Liver (tissue), 8 donors: ENCODE measurements at regions not wholly inside any gene's neighbourhood (a gene's known extent, or its start where the extent isn't known, plus 50 kb on each side); places are given as distances from the start of the nearest gene placed in this dataset.

Experiments
- DNase-seq: peaks from one replicate; pipeline ENCODE4 v3.0.0-alpha.2; 2017; ENCODE audit warnings: low spot score
- H3K27ac ChIP-seq, 2 donors: one replicate each; pipeline ENCODE4 v1.7.0; 2013; ENCODE audit warnings: inconsistent platforms in 2 of 2, low read length in 2 of 2, control low read depth in 1 of 2, low read depth in 1 of 2, mild to moderate bottlenecking in 1 of 2
- H3K27me3 ChIP-seq, 4 donors: one replicate each; pipeline versions ENCODE4 v1.6.1 to v1.7.0; 2013; ENCODE audit warnings: low read length in 3 of 4, inconsistent platforms in 1 of 4, mild to moderate bottlenecking in 1 of 4, moderate library complexity in 1 of 4; ENCODE audit not compliant: control insufficient read depth in 4 of 4, insufficient read depth in 4 of 4
- H3K36me3 ChIP-seq, 4 donors: one replicate each; pipeline versions ENCODE4 v1.6.1 to v1.7.0; 2013; ENCODE audit warnings: low read length in 3 of 4, mild to moderate bottlenecking in 3 of 4, low read depth in 1 of 4, moderate library complexity in 1 of 4; ENCODE audit not compliant: control insufficient read depth in 4 of 4, insufficient read depth in 3 of 4
- H3K4me1 ChIP-seq, 4 donors: one replicate each; pipeline versions ENCODE4 v1.6.1 to v1.7.0; 2013; ENCODE audit warnings: low read length in 3 of 4, mild to moderate bottlenecking in 3 of 4, moderate library complexity in 1 of 4; ENCODE audit not compliant: control insufficient read depth in 4 of 4, insufficient read depth in 4 of 4
- H3K4me3 ChIP-seq, 3 donors: one replicate each; pipeline versions ENCODE4 v1.6.1 to v1.7.0; 2013; ENCODE audit warnings: low read length in 3 of 3, control low read depth in 1 of 3, low read depth in 1 of 3, mild to moderate bottlenecking in 1 of 3
- H3K9ac ChIP-seq, 2 donors: one replicate each; pipeline ENCODE4 v1.7.0; 2013; ENCODE audit warnings: low read length in 2 of 2, mild to moderate bottlenecking in 2 of 2, moderate library complexity in 2 of 2, control low read depth in 1 of 2, low read depth in 1 of 2
- H3K9me3 ChIP-seq, 4 donors: one replicate each; pipeline versions ENCODE4 v1.6.1 to v1.7.0; 2013; ENCODE audit warnings: low read length in 3 of 4; ENCODE audit not compliant: control insufficient read depth in 4 of 4
- ATF3 ChIP-seq: IDR thresholded peaks from 2 replicates; pipeline ENCODE4 v1.6.1; 2016; ENCODE audit warnings: antibody characterized with exemption
- EGR1 ChIP-seq, 2 donors: IDR thresholded peaks; 2 replicates each; pipeline ENCODE4 v1.6.1; 2016 to 2018; ENCODE audit warnings: antibody characterized with exemption in 2 of 2, low read depth in 2 of 2
- FOXA1 ChIP-seq: IDR thresholded peaks from 2 replicates; pipeline ENCODE4 v1.6.1; 2016; ENCODE audit warnings: antibody characterized with exemption
- FOXA2 ChIP-seq: IDR thresholded peaks from 2 replicates; pipeline ENCODE4 v1.6.1; 2016; ENCODE audit warnings: antibody characterized with exemption
- GABPA ChIP-seq, 2 donors: IDR thresholded peaks in 1 of 2; conservative IDR thresholded peaks in 1 of 2; 2 replicates each; pipeline ENCODE4 v1.6.1; 2016; ENCODE audit warnings: antibody characterized with exemption in 2 of 2, mild to moderate bottlenecking in 1 of 2, moderate library complexity in 1 of 2
- HNF4A ChIP-seq, 2 donors: conservative IDR thresholded peaks; 2 replicates each; pipeline ENCODE4 v1.6.1; 2016; ENCODE audit warnings: antibody characterized with exemption in 2 of 2, mild to moderate bottlenecking in 2 of 2
- HNF4G ChIP-seq: IDR thresholded peaks from 2 replicates; pipeline ENCODE4 v1.6.1; 2016; ENCODE audit warnings: antibody characterized with exemption
- JUND ChIP-seq, 2 donors: IDR thresholded peaks; 2 replicates each; pipeline ENCODE4 v1.6.1; 2016; ENCODE audit warnings: antibody characterized with exemption in 2 of 2
- MAX ChIP-seq: IDR thresholded peaks from 2 replicates; pipeline ENCODE4 v1.6.1; 2016; ENCODE audit warnings: antibody characterized with exemption
- NR2F2 ChIP-seq: IDR thresholded peaks from 2 replicates; pipeline ENCODE4 v1.6.1; 2016; ENCODE audit warnings: antibody characterized with exemption
- RAD21 ChIP-seq, 2 donors: IDR thresholded peaks; 2 replicates each; pipeline ENCODE4 v1.6.1; 2016; ENCODE audit warnings: antibody characterized with exemption in 2 of 2, mild to moderate bottlenecking in 2 of 2
- RXRA ChIP-seq, 2 donors: IDR thresholded peaks; 2 replicates each; pipeline ENCODE4 v1.6.1; 2017 to 2018; ENCODE audit warnings: antibody characterized with exemption in 2 of 2, mild to moderate bottlenecking in 1 of 2
- SP1 ChIP-seq: IDR thresholded peaks from 2 replicates; pipeline ENCODE4 v1.6.1; 2018; ENCODE audit warnings: antibody characterized with exemption, mild to moderate bottlenecking
- TAF1 ChIP-seq: conservative IDR thresholded peaks from 2 replicates; pipeline ENCODE4 v1.6.1; 2016; ENCODE audit warnings: antibody characterized with exemption, mild to moderate bottlenecking
- YY1 ChIP-seq: IDR thresholded peaks from 2 replicates; pipeline ENCODE4 v1.6.1; 2016; ENCODE audit warnings: antibody characterized with exemption, mild to moderate bottlenecking
- WGBS: extraction: QIAGEN DNeasy Blood & Tissue Kit; methylation state at CpG from one replicate; pipeline ENCODE4 v1.1.7; 2013; 5-methylcytosine and 5-hydroxymethylcytosine counted together
- TF ChIP-seq, protein P1 (sequence below): IDR thresholded peaks from 2 replicates; pipeline ENCODE4 v1.6.1; 2016; ENCODE audit warnings: antibody characterized with exemption, mild to moderate bottlenecking
- TF ChIP-seq, protein P2 (sequence below): fragments of 150-350 bp; IDR thresholded peaks from 2 replicates; pipeline ENCODE4 v1.5.1; 2017; ENCODE audit warnings: improper control_type of control experiment, low read depth, low read length; ENCODE audit not compliant: missing input control
- donor health status: healthy.
- donor health status: healthy.
- donor health status: healthy.
- donor health status: healthy.
- donor health status: healthy.

GRCh38 chr2:52704251-52704650, 1063.4 kb upstream of the CHAC2 start:
- Histone ChIP-seq H3K9ac (no peak overlapping the region), H3K4me3 (no peak overlapping the region), H3K9me3 (no peaks in the 10 kb centered on the region), H3K36me3 (no peaks in the 10 kb centered on the region), H3K4me1 (no peaks in the 10 kb centered on the region), H3K27me3 (no peaks in the 10 kb centered on the region), H3K27ac (no peak overlapping the region)
- no peak for DNase-seq
- no peak for TF ChIP-seq TAF1
- TF ChIP-seq JUND (IDR thresholded peaks at IDR 0.05): no peak
- TF ChIP-seq, protein P1, sequence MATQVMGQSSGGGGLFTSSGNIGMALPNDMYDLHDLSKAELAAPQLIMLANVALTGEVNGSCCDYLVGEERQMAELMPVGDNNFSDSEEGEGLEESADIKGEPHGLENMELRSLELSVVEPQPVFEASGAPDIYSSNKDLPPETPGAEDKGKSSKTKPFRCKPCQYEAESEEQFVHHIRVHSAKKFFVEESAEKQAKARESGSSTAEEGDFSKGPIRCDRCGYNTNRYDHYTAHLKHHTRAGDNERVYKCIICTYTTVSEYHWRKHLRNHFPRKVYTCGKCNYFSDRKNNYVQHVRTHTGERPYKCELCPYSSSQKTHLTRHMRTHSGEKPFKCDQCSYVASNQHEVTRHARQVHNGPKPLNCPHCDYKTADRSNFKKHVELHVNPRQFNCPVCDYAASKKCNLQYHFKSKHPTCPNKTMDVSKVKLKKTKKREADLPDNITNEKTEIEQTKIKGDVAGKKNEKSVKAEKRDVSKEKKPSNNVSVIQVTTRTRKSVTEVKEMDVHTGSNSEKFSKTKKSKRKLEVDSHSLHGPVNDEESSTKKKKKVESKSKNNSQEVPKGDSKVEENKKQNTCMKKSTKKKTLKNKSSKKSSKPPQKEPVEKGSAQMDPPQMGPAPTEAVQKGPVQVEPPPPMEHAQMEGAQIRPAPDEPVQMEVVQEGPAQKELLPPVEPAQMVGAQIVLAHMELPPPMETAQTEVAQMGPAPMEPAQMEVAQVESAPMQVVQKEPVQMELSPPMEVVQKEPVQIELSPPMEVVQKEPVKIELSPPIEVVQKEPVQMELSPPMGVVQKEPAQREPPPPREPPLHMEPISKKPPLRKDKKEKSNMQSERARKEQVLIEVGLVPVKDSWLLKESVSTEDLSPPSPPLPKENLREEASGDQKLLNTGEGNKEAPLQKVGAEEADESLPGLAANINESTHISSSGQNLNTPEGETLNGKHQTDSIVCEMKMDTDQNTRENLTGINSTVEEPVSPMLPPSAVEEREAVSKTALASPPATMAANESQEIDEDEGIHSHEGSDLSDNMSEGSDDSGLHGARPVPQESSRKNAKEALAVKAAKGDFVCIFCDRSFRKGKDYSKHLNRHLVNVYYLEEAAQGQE: no peak
- TF ChIP-seq NR2F2: no peak
- TF ChIP-seq FOXA1: no peak
- no peak for TF ChIP-seq EGR1 (IDR thresholded peaks at IDR 0.05; ENCODE audit: low read depth in 2 of 2)
- no peak for TF ChIP-seq FOXA2
- TF ChIP-seq YY1: no peak
- no peak for TF ChIP-seq SP1
- no peak for TF ChIP-seq RAD21 (IDR thresholded peaks at IDR 0.05)
- TF ChIP-seq, protein P2, sequence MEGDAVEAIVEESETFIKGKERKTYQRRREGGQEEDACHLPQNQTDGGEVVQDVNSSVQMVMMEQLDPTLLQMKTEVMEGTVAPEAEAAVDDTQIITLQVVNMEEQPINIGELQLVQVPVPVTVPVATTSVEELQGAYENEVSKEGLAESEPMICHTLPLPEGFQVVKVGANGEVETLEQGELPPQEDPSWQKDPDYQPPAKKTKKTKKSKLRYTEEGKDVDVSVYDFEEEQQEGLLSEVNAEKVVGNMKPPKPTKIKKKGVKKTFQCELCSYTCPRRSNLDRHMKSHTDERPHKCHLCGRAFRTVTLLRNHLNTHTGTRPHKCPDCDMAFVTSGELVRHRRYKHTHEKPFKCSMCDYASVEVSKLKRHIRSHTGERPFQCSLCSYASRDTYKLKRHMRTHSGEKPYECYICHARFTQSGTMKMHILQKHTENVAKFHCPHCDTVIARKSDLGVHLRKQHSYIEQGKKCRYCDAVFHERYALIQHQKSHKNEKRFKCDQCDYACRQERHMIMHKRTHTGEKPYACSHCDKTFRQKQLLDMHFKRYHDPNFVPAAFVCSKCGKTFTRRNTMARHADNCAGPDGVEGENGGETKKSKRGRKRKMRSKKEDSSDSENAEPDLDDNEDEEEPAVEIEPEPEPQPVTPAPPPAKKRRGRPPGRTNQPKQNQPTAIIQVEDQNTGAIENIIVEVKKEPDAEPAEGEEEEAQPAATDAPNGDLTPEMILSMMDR: no peak
- no peak for TF ChIP-seq HNF4A (conservative IDR thresholded peaks at IDR 0.05)

GRCh38 chr2:52703004-52703403, 1064.6 kb upstream of the CHAC2 start:
- TF ChIP-seq FOXA2: no peak
- WGBS: 80% methylated on average over 4 of the region's 4 CpGs

GRCh38 chr2:52698408-52698807, 1069.2 kb upstream of the CHAC2 start:
- no peaks in the 10 kb centered on the region for H3K36me3 ChIP-seq
- no peaks in the 10 kb centered on the region for H3K27me3 ChIP-seq
- no peak overlapping the region for H3K9ac ChIP-seq
- WGBS: 58% methylated on average over 3 of the region's 3 CpGs
- no peak for DNase-seq
- no peaks in the 10 kb centered on the region for H3K4me1 ChIP-seq
- no peak overlapping the region for H3K27ac ChIP-seq
- peaks cover 0 to 4% (median 0%) of the 10 kb centered on the region in 4 donors for H3K9me3 ChIP-seq
- H3K4me3 ChIP-seq: no peak overlapping the region
- no peak for TF ChIP-seq FOXA1
- TF ChIP-seq JUND (IDR thresholded peaks at IDR 0.05): no peak
- TF ChIP-seq HNF4G: no peak
- no peak for TF ChIP-seq EGR1 (IDR thresholded peaks at IDR 0.05; ENCODE audit: low read depth in 2 of 2)
- TF ChIP-seq, protein P2: no peak
- TF ChIP-seq GABPA (IDR thresholded peaks at IDR 0.05 in 1 of 2, conservative IDR thresholded peaks at IDR 0.05 in 1 of 2): no peak
- TF ChIP-seq, protein P1: no peak
- no peak for TF ChIP-seq RXRA (IDR thresholded peaks at IDR 0.05)
- TF ChIP-seq FOXA2: no peak
- TF ChIP-seq YY1: no peak
- no peak for TF ChIP-seq TAF1
- TF ChIP-seq HNF4A (conservative IDR thresholded peaks at IDR 0.05): no peak
- TF ChIP-seq ATF3: no peak
- TF ChIP-seq MAX: no peak

More at GRCh38 chr2:52703004-52703403, 1064.6 kb upstream of the CHAC2 start:
- H3K27ac ChIP-seq: no peak overlapping the region
- H3K4me3 ChIP-seq: no peak overlapping the region
- DNase-seq: no peak
- no peak overlapping the region for H3K9ac ChIP-seq
- no peaks in the 10 kb centered on the region for H3K36me3 ChIP-seq
- no peaks in the 10 kb centered on the region for H3K27me3 ChIP-seq
- H3K4me1 ChIP-seq: no peaks in the 10 kb centered on the region
- peaks cover 0 to 4% (median 0%) of the 10 kb centered on the region in 4 donors for H3K9me3 ChIP-seq
